H1 (cell line): ENCODE measurements at regions not wholly inside any gene's neighbourhood (a gene's known extent, or its start where the extent isn't known, plus 50 kb on each side); places are given as distances from the start of the nearest gene placed in this dataset.

Source experiments
- CTCF ChIA-PET: fragments of 300-600 bp; sonication (Branson Sonifier 250); formaldehyde crosslinking; loops from one replicate; lab custom pipeline; 2021; ENCODE audit not compliant: partially characterized antibody; lab: Charles Lee
- POLR2A ChIA-PET: fragments of 300-600 bp; sonication (Branson Sonifier 250); formaldehyde crosslinking; loops from one replicate; lab custom pipeline; 2021; ENCODE audit warnings: inconsistent platforms; ENCODE audit not compliant: partially characterized antibody; lab: Charles Lee
- DNase-seq, 2 experiments: peaks; one replicate each; pipeline versions ENCODE4 v3.0.0 to v3.0.0-alpha.2; 2010 to 2022; ENCODE audit warnings: low spot score in 2 of 2, low read depth in 1 of 2, mixed read lengths in 1 of 2
- FAIRE-seq: peaks from 2 replicates; lab custom pipeline; 2011; peaks lifted over from hg19 to GRCh38; lab: Jason Lieb, UNC
- H2AFZ ChIP-seq: 2 replicates; pipeline ENCODE4 v1.8.1; 2012; ENCODE audit warnings: low read length, inconsistent platforms
- H2AK5ac ChIP-seq: 2 replicates; pipeline ENCODE4 v1.6.1; 2013; ENCODE audit warnings: low read depth, low read length
- H2BK120ac ChIP-seq: replicated peaks from 2 replicates; pipeline ENCODE3; 2013; ENCODE audit warnings: low read depth, low read length, inconsistent platforms
- H2BK12ac ChIP-seq: 2 replicates; pipeline ENCODE4 v1.6.1; 2013; ENCODE audit warnings: low read depth, low read length
- H2BK15ac ChIP-seq: 2 replicates; pipeline ENCODE4 v1.6.1; 2013; ENCODE audit warnings: low read length
- H2BK20ac ChIP-seq: 2 replicates; pipeline ENCODE4 v1.6.1; 2013; ENCODE audit warnings: low read length
- H2BK5ac ChIP-seq: 2 replicates; pipeline ENCODE4 v1.6.1; 2013; ENCODE audit warnings: low read depth, low read length
- H3K14ac ChIP-seq: 2 replicates; pipeline ENCODE4 v1.6.1; 2013; ENCODE audit warnings: inconsistent platforms; ENCODE audit not compliant: insufficient read length
- H3K18ac ChIP-seq: 2 replicates; pipeline ENCODE4 v1.6.1; 2013; ENCODE audit warnings: low read length; ENCODE audit errors: extremely low read depth
- H3K23ac ChIP-seq: 2 replicates; pipeline ENCODE4 v1.6.1; 2013; ENCODE audit warnings: inconsistent platforms; ENCODE audit not compliant: insufficient read length
- H3K23me2 ChIP-seq: 2 replicates; pipeline ENCODE4 v1.6.1; 2013; ENCODE audit warnings: low read depth, low read length
- H3K27ac ChIP-seq: 2 replicates; pipeline ENCODE4 v1.6.1; 2011; ENCODE audit warnings: low read depth, low read length, inconsistent platforms
- H3K27me3 ChIP-seq, 4 experiments: replicated peaks in 1 of 4; 1 replicate in 1 of 4; 2 replicates in 3 of 4; pipeline versions ENCODE4 v1.6.1 to v1.8.1; 2011 to 2013; ENCODE audit warnings: low read length in 3 of 4, mild to moderate bottlenecking in 3 of 4, inconsistent platforms in 2 of 4, mixed read lengths in 2 of 4, moderate library complexity in 1 of 4; ENCODE audit not compliant: control insufficient read depth in 3 of 4, insufficient read depth in 3 of 4; ENCODE audit errors: extremely low read depth in 1 of 4
- H3K36me3 ChIP-seq, 4 experiments: 2 replicates each; pipeline versions ENCODE4 v1.6.1 to v1.8.1; 2011 to 2013; ENCODE audit warnings: mild to moderate bottlenecking in 4 of 4, low read length in 3 of 4, moderate library complexity in 2 of 4, control low read depth in 1 of 4, inconsistent platforms in 1 of 4; ENCODE audit not compliant: insufficient read depth in 4 of 4, control insufficient read depth in 2 of 4
- H3K4ac ChIP-seq: replicated peaks from 2 replicates; pipeline ENCODE3; 2013; ENCODE audit warnings: low read length, low read depth, mixed read lengths, inconsistent platforms; ENCODE audit not compliant: insufficient read length
- H3K4me1 ChIP-seq, 4 experiments: replicated peaks in 1 of 4; 1 replicate in 1 of 4; 2 replicates in 3 of 4; pipeline versions ENCODE4 v1.6.1 to v1.8.1; 2011 to 2013; ENCODE audit warnings: low read length in 3 of 4, inconsistent platforms in 2 of 4, mixed read lengths in 1 of 4; ENCODE audit not compliant: insufficient read depth in 4 of 4, control insufficient read depth in 3 of 4
- H3K4me2 ChIP-seq, 2 experiments: 2 replicates each; pipeline versions ENCODE4 v1.6.1 to v1.8.1; 2011 to 2013; ENCODE audit warnings: low read depth in 2 of 2, low read length in 2 of 2, control low read depth in 1 of 2, inconsistent platforms in 1 of 2, mild to moderate bottlenecking in 1 of 2; ENCODE audit not compliant: insufficient read depth in 1 of 2
- H3K4me3 ChIP-seq, 4 experiments: fragments of 200-600, 300-600 bp in 1 of 4; sonication (generic), shearing (Covaris generic), sonication (Bioruptor Twin) in 1 of 4; 2 replicates each; pipeline versions ENCODE4 v1.5.1 to v1.8.1; 2011 to 2016; ENCODE audit warnings: low read length in 4 of 4, low read depth in 3 of 4, control low read depth in 2 of 4, inconsistent platforms in 2 of 4, mild to moderate bottlenecking in 2 of 4, mixed read lengths in 1 of 4, moderate library complexity in 1 of 4; ENCODE audit not compliant: insufficient read depth in 2 of 4; ENCODE audit errors: extremely low read depth in 1 of 4
- H3K56ac ChIP-seq: replicated peaks from 2 replicates; pipeline ENCODE3; 2013; ENCODE audit warnings: low read depth, mild to moderate bottlenecking, mixed read lengths, low read length, inconsistent platforms; ENCODE audit not compliant: insufficient read length
- H3K79me1 ChIP-seq: 2 replicates; pipeline ENCODE4 v1.6.1; 2013; ENCODE audit warnings: low read depth, low read length, control low read depth
- H3K79me2 ChIP-seq, 2 experiments: 2 replicates each; pipeline versions ENCODE4 v1.6.1 to v1.8.1; 2012 to 2013; ENCODE audit warnings: low read length in 2 of 2, mild to moderate bottlenecking in 2 of 2, inconsistent platforms in 1 of 2; ENCODE audit not compliant: insufficient read depth in 2 of 2, control insufficient read depth in 1 of 2
- H3K9ac ChIP-seq, 4 experiments: replicated peaks in 1 of 4; 1 replicate in 1 of 4; 2 replicates in 3 of 4; pipeline versions ENCODE4 v1.6.1 to v1.8.1; 2011 to 2013; ENCODE audit warnings: low read depth in 3 of 4, low read length in 3 of 4, control low read depth in 2 of 4, mild to moderate bottlenecking in 2 of 4, moderate library complexity in 2 of 4, inconsistent platforms in 1 of 4; ENCODE audit errors: extremely low read depth in 1 of 4
- H3K9me3 ChIP-seq, 2 experiments: 2 replicates each; pipeline versions ENCODE4 v1.6.1 to v1.8.1; 2012 to 2013; ENCODE audit warnings: mild to moderate bottlenecking in 2 of 2, moderate library complexity in 2 of 2, control low read depth in 1 of 2, inconsistent platforms in 1 of 2, low read depth in 1 of 2, low read length in 1 of 2, mixed read lengths in 1 of 2; ENCODE audit not compliant: insufficient read depth in 2 of 2
- H4K20me1 ChIP-seq, 2 experiments: replicated peaks in 1 of 2; 2 replicates each; pipeline versions ENCODE3 to v1.8.1; 2011 to 2013; ENCODE audit warnings: inconsistent platforms in 2 of 2, low read length in 2 of 2, mild to moderate bottlenecking in 1 of 2; ENCODE audit not compliant: insufficient read depth in 2 of 2, control insufficient read depth in 1 of 2
- H4K5ac ChIP-seq: 2 replicates; pipeline ENCODE4 v1.6.1; 2013; ENCODE audit warnings: low read length, low read depth, mixed read lengths, inconsistent platforms; ENCODE audit not compliant: insufficient read length
- H4K8ac ChIP-seq: 2 replicates; pipeline ENCODE4 v1.8.0; 2013; ENCODE audit warnings: mild to moderate bottlenecking, moderate library complexity, low read length, inconsistent platforms; ENCODE audit not compliant: insufficient read depth; ENCODE audit errors: extremely low read depth
- H4K91ac ChIP-seq: replicated peaks from 2 replicates; pipeline ENCODE3; 2013; ENCODE audit warnings: low read length, mixed read lengths, inconsistent platforms; ENCODE audit not compliant: insufficient read length
- EGR1 ChIP-seq: IDR thresholded peaks from 2 replicates; pipeline ENCODE4 v1.6.1; 2011; ENCODE audit warnings: low read depth, low read length, borderline replicate concordance
- KDM1A ChIP-seq: fragments of 200-600, 300-600 bp; sonication (generic); IDR thresholded peaks from 2 replicates; pipeline ENCODE4 v1.7.1; 2016; ENCODE audit warnings: mild to moderate bottlenecking, low read length, borderline replicate concordance
- POLR2A ChIP-seq, 2 experiments: IDR thresholded peaks; 1 replicate in 1 of 2; 2 replicates in 1 of 2; pipeline ENCODE4 v1.6.1; 2011; ENCODE audit warnings: low read depth in 2 of 2, low read length in 2 of 2, mild to moderate bottlenecking in 2 of 2; ENCODE audit errors: control extremely low read depth in 1 of 2
- SRF ChIP-seq: IDR thresholded peaks from 2 replicates; pipeline ENCODE4 v1.6.1; 2011; ENCODE audit warnings: mild to moderate bottlenecking, low read depth, low read length, moderate library complexity
- TBP ChIP-seq: IDR thresholded peaks from 2 replicates; pipeline ENCODE4 v1.6.1; 2011; ENCODE audit warnings: low read depth, low read length, improper control_type of control experiment
- TEAD4 ChIP-seq: IDR thresholded peaks from 2 replicates; pipeline ENCODE4 v1.6.1; 2012; ENCODE audit warnings: low read depth, low read length, inconsistent platforms, mixed read lengths
- WGBS, 2 experiments: shearing (Covaris generic) in 1 of 2; methylation state at CpG; one replicate each; pipeline versions ENCODE4 v1.1.6 to v1.1.7; 2013 to 2015; ENCODE audit warnings: low lambda C conversion rate in 2 of 2, mixed read lengths in 2 of 2, inconsistent platforms in 1 of 2, low coverage in 1 of 2, missing lambda C conversion rate in 1 of 2; ENCODE audit not compliant: insufficient replicate concordance in 2 of 2, insufficient coverage in 1 of 2, insufficient read length in 1 of 2; ENCODE audit errors: extremely low coverage in 1 of 2, missing lambda C conversion rate in 1 of 2; 5-methylcytosine and 5-hydroxymethylcytosine counted together
- TF ChIP-seq, protein P1 (sequence below): IDR thresholded peaks from 2 replicates; pipeline ENCODE4 v1.6.1; 2012; ENCODE audit warnings: inconsistent platforms
- TF ChIP-seq, protein P2 (sequence below), 3 experiments: IDR thresholded peaks; 1 replicate in 2 of 3; 2 replicates in 1 of 3; pipeline versions ENCODE4 v1.5.1 to v1.6.1; 2011; ENCODE audit warnings: low read length in 3 of 3, mild to moderate bottlenecking in 3 of 3, inconsistent platforms in 2 of 3, low read depth in 1 of 3, moderate library complexity in 1 of 3; ENCODE audit not compliant: insufficient read depth in 1 of 3; ENCODE audit errors: control extremely low read depth in 1 of 3

DNA sequence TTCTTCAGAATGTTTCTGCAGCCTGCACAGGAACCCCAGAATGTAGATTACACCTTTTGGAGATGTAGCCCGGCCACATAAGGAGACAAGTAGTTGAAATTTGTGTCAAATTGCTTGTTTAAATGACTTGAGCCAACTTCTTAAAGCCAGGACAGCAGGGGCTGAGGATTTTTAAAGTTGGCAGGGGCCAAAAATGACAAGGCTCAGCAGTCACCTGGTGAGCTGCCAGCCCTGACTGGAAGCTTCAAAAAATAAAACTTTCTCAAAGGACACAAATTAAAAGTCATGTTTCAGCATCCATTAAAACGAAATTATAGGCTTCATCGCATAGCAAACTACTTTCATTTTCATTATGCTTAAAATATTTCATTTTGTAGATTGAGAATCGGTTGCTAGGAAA is 340.3 kb upstream of the WWC1 start:
- no peaks in the 10 kb centered on the region for H3K23me2 ChIP-seq
- H2BK12ac ChIP-seq, result no peak overlapping the region
- H4K20me1 ChIP-seq, result no peaks in the 10 kb centered on the region
- CTCF ChIA-PET, result interaction anchor here (0.5 to 2.5 kb wide), 7 partner anchors 16 to 291 kb away, joined by 3 to 10 read pairs (median 3); no protein-coding TSS in a partner anchor
- no peak overlapping the region for H3K14ac ChIP-seq
- H3K9me3 ChIP-seq, result no peaks in the 10 kb centered on the region
- H3K4ac ChIP-seq, result no peak overlapping the region
- no peak overlapping the region for H4K5ac ChIP-seq
- H4K8ac ChIP-seq, result no peak overlapping the region
- H3K9ac ChIP-seq, result no peak overlapping the region
- no peak overlapping the region for H2BK15ac ChIP-seq
- POLR2A ChIA-PET, result no interaction called here
- no peak overlapping the region for H2AFZ ChIP-seq
- H3K79me1 ChIP-seq, result no peaks in the 10 kb centered on the region
- H2BK5ac ChIP-seq, result no peak overlapping the region
- H2BK20ac ChIP-seq, result no peak overlapping the region
- no peaks in the 10 kb centered on the region for H3K79me2 ChIP-seq
- no peak overlapping the region for H3K27ac ChIP-seq
- H3K4me2 ChIP-seq, result no peak overlapping the region
- H2BK120ac ChIP-seq, result no peak overlapping the region
- H4K91ac ChIP-seq, result no peak overlapping the region
- no peak overlapping the region for H2AK5ac ChIP-seq
- no peak overlapping the region for H3K23ac ChIP-seq
- 82% methylated on average over 4 of the region's 4 CpGs; no CpG with 5 or more reads in 1 of the 2 experiments for whole genome bisulfite sequencing, 2 experiments
- H3K4me1 ChIP-seq, result peaks cover 0 to 7% (median 4%) of the 10 kb centered on the region in 4 experiments; a peak in 6 of 7 replicates
- TF ChIP-seq TEAD4 (no peak), TBP (no peak), EGR1 (no peak), SRF (no peak), POLR2A (IDR thresholded peaks at IDR 0.05; ENCODE audit: control extremely low read depth in 1 of 2, low read depth in 2 of 2, low read length in 2 of 2) (no peak), KDM1A (no peak)
- TF ChIP-seq, protein P1, sequence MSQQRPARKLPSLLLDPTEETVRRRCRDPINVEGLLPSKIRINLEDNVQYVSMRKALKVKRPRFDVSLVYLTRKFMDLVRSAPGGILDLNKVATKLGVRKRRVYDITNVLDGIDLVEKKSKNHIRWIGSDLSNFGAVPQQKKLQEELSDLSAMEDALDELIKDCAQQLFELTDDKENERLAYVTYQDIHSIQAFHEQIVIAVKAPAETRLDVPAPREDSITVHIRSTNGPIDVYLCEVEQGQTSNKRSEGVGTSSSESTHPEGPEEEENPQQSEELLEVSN, result no peak
- TF ChIP-seq, protein P2, sequence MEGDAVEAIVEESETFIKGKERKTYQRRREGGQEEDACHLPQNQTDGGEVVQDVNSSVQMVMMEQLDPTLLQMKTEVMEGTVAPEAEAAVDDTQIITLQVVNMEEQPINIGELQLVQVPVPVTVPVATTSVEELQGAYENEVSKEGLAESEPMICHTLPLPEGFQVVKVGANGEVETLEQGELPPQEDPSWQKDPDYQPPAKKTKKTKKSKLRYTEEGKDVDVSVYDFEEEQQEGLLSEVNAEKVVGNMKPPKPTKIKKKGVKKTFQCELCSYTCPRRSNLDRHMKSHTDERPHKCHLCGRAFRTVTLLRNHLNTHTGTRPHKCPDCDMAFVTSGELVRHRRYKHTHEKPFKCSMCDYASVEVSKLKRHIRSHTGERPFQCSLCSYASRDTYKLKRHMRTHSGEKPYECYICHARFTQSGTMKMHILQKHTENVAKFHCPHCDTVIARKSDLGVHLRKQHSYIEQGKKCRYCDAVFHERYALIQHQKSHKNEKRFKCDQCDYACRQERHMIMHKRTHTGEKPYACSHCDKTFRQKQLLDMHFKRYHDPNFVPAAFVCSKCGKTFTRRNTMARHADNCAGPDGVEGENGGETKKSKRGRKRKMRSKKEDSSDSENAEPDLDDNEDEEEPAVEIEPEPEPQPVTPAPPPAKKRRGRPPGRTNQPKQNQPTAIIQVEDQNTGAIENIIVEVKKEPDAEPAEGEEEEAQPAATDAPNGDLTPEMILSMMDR (IDR thresholded peaks at IDR 0.05; ENCODE audit: control extremely low read depth in 1 of 3, insufficient read depth in 1 of 3, low read depth in 1 of 3, low read length in 3 of 3), result no peak
- TF ChIP-seq, all 59 proteins: peak for 0
- no peak overlapping the region for H3K56ac ChIP-seq
- DNase-seq (no peak), FAIRE-seq (no peak)
- H3K36me3 ChIP-seq, result no peaks in the 10 kb centered on the region
- no peak overlapping the region for H3K4me3 ChIP-seq
- no peak overlapping the region for H3K18ac ChIP-seq
- H3K27me3 ChIP-seq, result no peaks in the 10 kb centered on the region
